ENCODE measurements at regions not wholly inside any gene's neighbourhood (a gene's known extent, or its start where the extent isn't known, plus 50 kb on each side); places are given as distances from the start of the nearest gene placed in this dataset.

DNA sequence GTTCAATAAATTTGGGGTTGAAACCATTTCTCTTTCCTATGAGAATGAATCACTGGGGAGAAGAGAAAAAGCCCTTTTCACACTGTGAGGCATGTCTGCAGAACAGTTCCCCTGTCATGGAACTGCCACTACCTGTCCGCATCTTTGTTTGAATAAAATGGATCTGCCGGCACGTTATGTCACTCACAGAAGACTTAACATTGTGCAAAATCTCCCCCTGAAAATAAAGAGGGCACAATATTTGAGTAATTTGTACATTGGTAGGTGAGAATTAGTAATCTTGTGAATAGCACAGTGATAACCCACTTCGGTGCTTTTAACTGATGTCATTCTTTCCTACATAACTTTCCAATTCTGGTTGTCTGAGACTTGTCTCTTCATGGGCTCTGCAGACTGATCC, 804.0 kb downstream of the C6orf118 start:
- Histone ChIP-seq H3K9me3 (no peaks in the 10 kb centered on the region), H3K4me1 (ENCODE audit: control insufficient read depth in 1 of 2, extremely low read depth in 1 of 2, insufficient read depth in 2 of 2, low read length in 2 of 2) (no peaks in the 10 kb centered on the region), H3K27me3 (replicated peaks in 1 of 2; ENCODE audit: control insufficient read depth in 2 of 2, extremely low read depth in 1 of 2, insufficient read depth in 2 of 2, low read length in 1 of 2) (no peaks in the 10 kb centered on the region), H3K36me3 (ENCODE audit: control insufficient read depth in 2 of 2, extremely low read depth in 1 of 2, insufficient read depth in 1 of 2, low read length in 1 of 2) (no peaks in the 10 kb centered on the region), H3K27ac (ENCODE audit: low read length) (no peak overlapping the region), H3K4me3 (ENCODE audit: control insufficient read depth in 1 of 2, extremely low read depth in 1 of 2, low read length in 1 of 2) (no peak overlapping the region)
- H3K27ac Mint-ChIP-seq: no peak overlapping the region
- peaks cover 3 to 18% (median 4%) of the 10 kb centered on the region in 3 donors for H3K9me3 Mint-ChIP-seq
- ChIA-PET CTCF (no interaction called here), POLR2A (no interaction called here)
- WGBS (ENCODE audit: insufficient coverage): no CpG with 5 or more reads among the region's 4 CpGs
- H3K36me3 Mint-ChIP-seq: no peaks in the 10 kb centered on the region
- DNase-seq (no peak), ATAC-seq (replicated peaks in 1 of 4) (no peak)
- no peaks in the 10 kb centered on the region for H3K27me3 Mint-ChIP-seq
- H3K4me3 Mint-ChIP-seq: no peak overlapping the region
- H3K4me1 Mint-ChIP-seq: no peaks in the 10 kb centered on the region

DNA sequence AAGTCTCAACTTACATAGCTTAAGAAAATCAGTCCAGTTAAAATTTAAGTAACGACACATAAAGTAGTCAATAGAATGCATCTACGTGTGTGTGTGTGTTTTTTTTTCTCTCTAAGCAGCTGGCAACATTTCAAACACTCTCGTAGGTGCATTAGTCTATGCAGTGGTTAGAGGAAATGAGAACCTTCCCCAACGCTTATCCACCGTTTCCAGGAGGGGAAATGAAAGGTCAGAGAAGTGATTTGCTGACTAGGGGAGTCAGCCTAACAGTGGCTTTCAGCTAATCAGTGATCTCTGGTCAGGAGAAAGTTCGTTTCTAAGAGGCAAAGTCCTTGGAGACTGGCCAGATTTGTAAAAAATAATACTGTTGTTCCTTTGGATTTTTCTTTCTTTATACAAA, 806.6 kb downstream of the C6orf118 start:
- POLR2A ChIA-PET: no interaction called here
- CTCF ChIA-PET: no interaction called here
- no peak overlapping the region for H3K4me3 ChIP-seq (ENCODE audit: control insufficient read depth in 1 of 2, extremely low read depth in 1 of 2, low read length in 1 of 2)
- no CpG with 5 or more reads among the region's 6 CpGs for WGBS (ENCODE audit: insufficient coverage)
- H3K9me3 Mint-ChIP-seq: peaks cover 3 to 16% (median 4%) of the 10 kb centered on the region in 3 donors
- H3K4me1 Mint-ChIP-seq: no peaks in the 10 kb centered on the region
- no peak for DNase-seq
- no peaks in the 10 kb centered on the region for H3K27me3 Mint-ChIP-seq
- H3K4me1 ChIP-seq (ENCODE audit: control insufficient read depth in 1 of 2, extremely low read depth in 1 of 2, insufficient read depth in 2 of 2, low read length in 2 of 2): no peaks in the 10 kb centered on the region
- H3K27ac ChIP-seq (ENCODE audit: low read length): no peak overlapping the region
- H3K36me3 Mint-ChIP-seq: no peaks in the 10 kb centered on the region
- no peak overlapping the region for H3K4me3 Mint-ChIP-seq
- H3K9me3 ChIP-seq: no peaks in the 10 kb centered on the region
- no peaks in the 10 kb centered on the region for H3K27me3 ChIP-seq (replicated peaks in 1 of 2; ENCODE audit: control insufficient read depth in 2 of 2, extremely low read depth in 1 of 2, insufficient read depth in 2 of 2, low read length in 1 of 2)
- ATAC-seq (replicated peaks in 1 of 4): no peak
- H3K27ac Mint-ChIP-seq: no peak overlapping the region
- no peaks in the 10 kb centered on the region for H3K36me3 ChIP-seq (ENCODE audit: control insufficient read depth in 2 of 2, extremely low read depth in 1 of 2, insufficient read depth in 1 of 2, low read length in 1 of 2)

DNA sequence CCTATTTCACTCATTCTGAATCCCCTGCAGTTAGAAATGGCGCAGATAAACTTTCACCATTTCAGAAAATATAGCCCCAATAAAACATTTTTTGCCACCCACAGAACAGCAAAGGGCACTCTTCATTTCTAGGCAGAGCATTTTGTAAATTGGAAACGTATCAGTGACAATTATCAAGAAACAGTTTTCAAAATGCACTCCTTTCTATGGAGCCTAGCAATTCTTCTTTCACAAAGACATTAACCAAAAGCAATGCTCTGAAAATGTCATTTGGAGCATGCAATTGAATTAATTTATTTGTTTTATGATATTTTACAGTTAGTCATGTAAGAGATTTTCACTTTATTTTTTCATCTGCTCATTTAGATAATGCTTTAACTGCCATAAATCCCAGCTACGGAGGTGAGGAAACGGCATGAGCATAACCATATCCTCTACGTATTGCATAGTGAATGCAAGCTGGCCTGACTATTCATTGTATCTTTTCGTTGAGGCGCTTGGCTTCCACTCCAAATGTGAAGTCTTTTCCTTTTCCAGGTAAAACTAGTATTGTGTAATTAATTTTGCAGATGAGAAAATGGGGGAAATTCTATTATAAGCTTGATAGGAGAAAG, 813.4 kb downstream of the C6orf118 start:
- Mint-ChIP-seq H3K27me3 (no peaks in the 10 kb centered on the region), H3K9me3 (peaks cover 0 to 20% (median 3%) of the 10 kb centered on the region in 3 donors), H3K36me3 (no peaks in the 10 kb centered on the region), H3K27ac (no peak overlapping the region), H3K4me1 (no peaks in the 10 kb centered on the region), H3K4me3 (no peak overlapping the region)
- POLR2A ChIA-PET: no interaction called here
- Histone ChIP-seq H3K4me1 (ENCODE audit: control insufficient read depth in 1 of 2, extremely low read depth in 1 of 2, insufficient read depth in 2 of 2, low read length in 2 of 2) (no peaks in the 10 kb centered on the region), H3K36me3 (ENCODE audit: control insufficient read depth in 2 of 2, extremely low read depth in 1 of 2, insufficient read depth in 1 of 2, low read length in 1 of 2) (no peaks in the 10 kb centered on the region), H3K4me3 (ENCODE audit: control insufficient read depth in 1 of 2, extremely low read depth in 1 of 2, low read length in 1 of 2) (no peak overlapping the region), H3K9me3 (no peaks in the 10 kb centered on the region), H3K27me3 (replicated peaks in 1 of 2; ENCODE audit: control insufficient read depth in 2 of 2, extremely low read depth in 1 of 2, insufficient read depth in 2 of 2, low read length in 1 of 2) (no peaks in the 10 kb centered on the region), H3K27ac (ENCODE audit: low read length) (no peak overlapping the region)
- WGBS (ENCODE audit: insufficient coverage): 20% methylated on average over 1 of the region's 7 CpGs
- CTCF ChIA-PET: no interaction called here
- no peak for DNase-seq
- no peak for ATAC-seq (replicated peaks in 1 of 4)

DNA sequence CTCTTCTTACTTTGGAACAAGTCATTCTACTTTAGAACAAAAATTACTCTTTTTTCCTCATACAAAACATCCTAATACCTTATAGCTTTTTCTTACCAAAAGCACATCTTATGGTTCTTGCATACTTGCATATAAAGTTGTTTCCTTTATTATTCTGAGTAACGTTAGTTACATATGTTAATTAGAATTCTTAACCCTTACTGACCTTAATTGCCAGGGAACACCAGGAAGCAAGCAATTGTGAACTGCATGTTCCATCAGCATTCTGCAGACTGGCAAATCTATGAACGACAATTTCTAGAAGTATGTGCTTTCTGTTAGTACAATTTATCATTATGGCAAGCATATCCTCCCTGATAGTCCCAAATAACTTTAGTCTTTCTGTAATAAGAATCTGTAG, 831.0 kb downstream of the C6orf118 start:
- no peaks in the 10 kb centered on the region for H3K27me3 Mint-ChIP-seq
- H3K27me3 ChIP-seq (replicated peaks in 1 of 2; ENCODE audit: control insufficient read depth in 2 of 2, extremely low read depth in 1 of 2, insufficient read depth in 2 of 2, low read length in 1 of 2): no peaks in the 10 kb centered on the region
- no peaks in the 10 kb centered on the region for H3K4me1 Mint-ChIP-seq
- no peak for DNase-seq
- peaks cover 10 to 19% (median 14%) of the 10 kb centered on the region in 3 donors for H3K9me3 Mint-ChIP-seq
- no peak overlapping the region for H3K27ac ChIP-seq (ENCODE audit: low read length)
- ATAC-seq (replicated peaks in 1 of 4): no peak
- WGBS (ENCODE audit: insufficient coverage): no CpG with 5 or more reads among the region's 2 CpGs
- POLR2A ChIA-PET: no interaction called here
- no peak overlapping the region for H3K4me3 Mint-ChIP-seq
- H3K36me3 ChIP-seq (ENCODE audit: control insufficient read depth in 2 of 2, extremely low read depth in 1 of 2, insufficient read depth in 1 of 2, low read length in 1 of 2): no peaks in the 10 kb centered on the region
- CTCF ChIA-PET: no interaction called here
- H3K4me3 ChIP-seq (ENCODE audit: control insufficient read depth in 1 of 2, extremely low read depth in 1 of 2, low read length in 1 of 2): no peak overlapping the region
- H3K27ac Mint-ChIP-seq: no peak overlapping the region
- H3K9me3 ChIP-seq: peaks cover 4% of the 10 kb centered on the region
- H3K36me3 Mint-ChIP-seq: no peaks in the 10 kb centered on the region
- no peaks in the 10 kb centered on the region for H3K4me1 ChIP-seq (ENCODE audit: control insufficient read depth in 1 of 2, extremely low read depth in 1 of 2, insufficient read depth in 2 of 2, low read length in 2 of 2)

DNA sequence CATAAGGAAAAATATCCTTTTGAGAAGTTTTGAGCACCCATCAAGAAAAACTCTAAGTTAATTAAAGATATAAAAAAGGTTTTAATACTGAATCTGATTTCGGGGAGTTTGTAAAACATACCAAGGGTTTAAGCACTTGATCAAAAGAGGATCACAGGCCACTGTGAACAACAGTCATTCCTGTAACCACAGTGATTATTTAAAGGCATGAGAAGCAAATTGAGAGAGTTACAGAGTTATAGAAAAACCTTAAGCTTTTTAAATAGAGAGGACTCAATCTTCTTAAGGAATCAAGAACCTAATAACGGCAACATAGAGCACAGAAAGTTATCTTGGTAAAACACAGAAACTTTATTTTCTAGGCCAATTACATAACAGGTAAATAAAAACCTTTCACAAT, 831.6 kb downstream of the C6orf118 start:
- CTCF ChIA-PET: no interaction called here
- POLR2A ChIA-PET: no interaction called here
- Mint-ChIP-seq H3K27ac (no peak overlapping the region), H3K9me3 (peaks cover 10 to 18% (median 14%) of the 10 kb centered on the region in 3 donors), H3K27me3 (no peaks in the 10 kb centered on the region), H3K4me3 (no peak overlapping the region), H3K4me1 (no peaks in the 10 kb centered on the region), H3K36me3 (no peaks in the 10 kb centered on the region)
- Histone ChIP-seq H3K27ac (ENCODE audit: low read length) (no peak overlapping the region), H3K36me3 (ENCODE audit: control insufficient read depth in 2 of 2, extremely low read depth in 1 of 2, insufficient read depth in 1 of 2, low read length in 1 of 2) (no peaks in the 10 kb centered on the region), H3K4me1 (ENCODE audit: control insufficient read depth in 1 of 2, extremely low read depth in 1 of 2, insufficient read depth in 2 of 2, low read length in 2 of 2) (no peaks in the 10 kb centered on the region), H3K9me3 (peaks cover 4% of the 10 kb centered on the region), H3K4me3 (ENCODE audit: control insufficient read depth in 1 of 2, extremely low read depth in 1 of 2, low read length in 1 of 2) (no peak overlapping the region), H3K27me3 (replicated peaks in 1 of 2; ENCODE audit: control insufficient read depth in 2 of 2, extremely low read depth in 1 of 2, insufficient read depth in 2 of 2, low read length in 1 of 2) (no peaks in the 10 kb centered on the region)
- no peak for DNase-seq
- no peak for ATAC-seq (replicated peaks in 1 of 4)
- no CpG with 5 or more reads among the region's 2 CpGs for WGBS (ENCODE audit: insufficient coverage)

DNA sequence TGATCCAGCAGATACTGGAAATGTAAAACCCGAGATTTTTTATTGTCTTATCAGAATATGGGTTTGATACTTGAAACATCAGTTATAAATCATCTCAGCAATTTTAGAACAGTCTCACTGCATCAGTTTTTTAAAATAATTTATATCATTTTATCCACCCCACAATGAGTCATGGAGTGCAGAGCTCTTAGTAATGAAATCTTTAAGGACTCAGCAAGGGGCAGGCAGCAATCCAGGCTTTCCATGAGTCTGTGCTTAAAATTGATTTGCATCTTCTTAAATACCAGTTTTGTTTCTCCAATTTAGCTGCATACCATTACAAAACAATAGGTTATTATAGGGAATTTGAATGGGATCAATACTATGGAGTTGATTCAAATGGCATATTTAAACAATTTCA, 832.3 kb downstream of the C6orf118 start:
- Mint-ChIP-seq H3K9me3 (peaks cover 10 to 14% (median 10%) of the 10 kb centered on the region in 3 donors), H3K36me3 (no peaks in the 10 kb centered on the region), H3K27me3 (no peaks in the 10 kb centered on the region), H3K27ac (no peak overlapping the region), H3K4me3 (no peak overlapping the region), H3K4me1 (no peaks in the 10 kb centered on the region)
- Histone ChIP-seq H3K36me3 (ENCODE audit: control insufficient read depth in 2 of 2, extremely low read depth in 1 of 2, insufficient read depth in 1 of 2, low read length in 1 of 2) (no peaks in the 10 kb centered on the region), H3K4me3 (ENCODE audit: control insufficient read depth in 1 of 2, extremely low read depth in 1 of 2, low read length in 1 of 2) (no peak overlapping the region), H3K27me3 (replicated peaks in 1 of 2; ENCODE audit: control insufficient read depth in 2 of 2, extremely low read depth in 1 of 2, insufficient read depth in 2 of 2, low read length in 1 of 2) (no peaks in the 10 kb centered on the region), H3K27ac (ENCODE audit: low read length) (no peak overlapping the region), H3K9me3 (peaks cover 4% of the 10 kb centered on the region), H3K4me1 (ENCODE audit: control insufficient read depth in 1 of 2, extremely low read depth in 1 of 2, insufficient read depth in 2 of 2, low read length in 2 of 2) (no peaks in the 10 kb centered on the region)
- POLR2A ChIA-PET: no interaction called here
- CTCF ChIA-PET: interaction anchor here in 1 of 2 donors (0.5 kb wide), 1 partner anchor 15 kb away, joined by 3 read pairs; no protein-coding TSS in a partner anchor
- no peak for DNase-seq
- no CpG with 5 or more reads among the region's 1 CpG for WGBS (ENCODE audit: insufficient coverage)
- ATAC-seq (replicated peaks in 1 of 4): no peak

Data from T-cell (primary cell).